ENCODE measurements at regions not wholly inside any gene's neighbourhood (a gene's known extent, or its start where the extent isn't known, plus 50 kb on each side); places are given as distances from the start of the nearest gene placed in this dataset.

DNA sequence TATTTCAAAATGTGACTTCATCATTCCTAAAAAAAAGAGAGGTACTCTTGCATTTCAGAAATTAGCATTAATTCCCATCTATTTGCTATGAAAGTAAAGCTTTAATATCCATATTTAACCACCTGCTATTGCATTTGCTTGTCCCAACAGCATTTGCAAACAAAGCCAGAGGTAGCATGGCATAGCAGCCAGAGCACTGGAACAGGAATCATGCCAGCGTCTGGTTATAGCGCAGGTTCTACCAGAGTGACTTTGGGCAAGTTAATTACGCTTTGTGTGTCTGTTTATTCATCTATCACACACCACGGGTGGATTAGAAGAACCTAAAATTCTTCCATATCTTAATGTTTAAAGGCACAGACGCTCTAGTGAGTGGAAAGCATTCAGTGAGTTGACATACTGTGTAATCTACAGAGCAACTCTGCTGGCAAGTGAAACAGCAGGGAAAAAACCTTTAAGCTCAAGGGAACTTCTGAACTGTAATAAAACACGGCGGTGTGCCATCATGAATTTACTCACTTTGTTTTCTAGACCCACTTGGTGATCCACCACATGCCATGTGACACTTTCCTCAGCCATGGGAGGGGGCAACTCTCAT is 76.6 kb upstream of the QRFPR start:
- DNase-seq = no peak
- Histone ChIP-seq H3K36me3 (no peaks in the 10 kb centered on the region), H3K27ac (no peak overlapping the region), H3K27me3 (no peaks in the 10 kb centered on the region), H3K4me1 (no peaks in the 10 kb centered on the region), H3K4me3 (no peak overlapping the region), H3K9me3 (no peaks in the 10 kb centered on the region)
- ATAC-seq = no peak
- TF ChIP-seq POLR2A (IDR thresholded peaks at IDR 0.05) = no peak
- TF ChIP-seq, protein P1, sequence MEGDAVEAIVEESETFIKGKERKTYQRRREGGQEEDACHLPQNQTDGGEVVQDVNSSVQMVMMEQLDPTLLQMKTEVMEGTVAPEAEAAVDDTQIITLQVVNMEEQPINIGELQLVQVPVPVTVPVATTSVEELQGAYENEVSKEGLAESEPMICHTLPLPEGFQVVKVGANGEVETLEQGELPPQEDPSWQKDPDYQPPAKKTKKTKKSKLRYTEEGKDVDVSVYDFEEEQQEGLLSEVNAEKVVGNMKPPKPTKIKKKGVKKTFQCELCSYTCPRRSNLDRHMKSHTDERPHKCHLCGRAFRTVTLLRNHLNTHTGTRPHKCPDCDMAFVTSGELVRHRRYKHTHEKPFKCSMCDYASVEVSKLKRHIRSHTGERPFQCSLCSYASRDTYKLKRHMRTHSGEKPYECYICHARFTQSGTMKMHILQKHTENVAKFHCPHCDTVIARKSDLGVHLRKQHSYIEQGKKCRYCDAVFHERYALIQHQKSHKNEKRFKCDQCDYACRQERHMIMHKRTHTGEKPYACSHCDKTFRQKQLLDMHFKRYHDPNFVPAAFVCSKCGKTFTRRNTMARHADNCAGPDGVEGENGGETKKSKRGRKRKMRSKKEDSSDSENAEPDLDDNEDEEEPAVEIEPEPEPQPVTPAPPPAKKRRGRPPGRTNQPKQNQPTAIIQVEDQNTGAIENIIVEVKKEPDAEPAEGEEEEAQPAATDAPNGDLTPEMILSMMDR (IDR thresholded peaks at IDR 0.05) = no peak
- 38% methylated on average over 5 of the region's 7 CpGs for WGBS (ENCODE audit: insufficient coverage, low coverage, low lambda C conversion rate, missing lambda C conversion rate)
- intact Hi-C loops (cut with DNase I) = no loop called here

- Histone ChIP-seq H3K27ac (no peak overlapping the region), H3K4me3 (no peak overlapping the region), H3K27me3 (no peaks in the 10 kb centered on the region), H3K9me3 (no peaks in the 10 kb centered on the region), H3K36me3 (no peaks in the 10 kb centered on the region), H3K4me1 (no peaks in the 10 kb centered on the region)
- 13% methylated on average over 3 of the region's 3 CpGs for WGBS (ENCODE audit: insufficient coverage, low coverage, low lambda C conversion rate, missing lambda C conversion rate)
- TF ChIP-seq, protein P1 (IDR thresholded peaks at IDR 0.05) = no peak
- TF ChIP-seq POLR2A (IDR thresholded peaks at IDR 0.05) = no peak
- DNase-seq (no peak), ATAC-seq (no peak)
- intact Hi-C loops (cut with DNase I) = no loop called here
Measured at GRCh38 chr4:121455285-121455684, 74.5 kb upstream of the QRFPR start.

DNA sequence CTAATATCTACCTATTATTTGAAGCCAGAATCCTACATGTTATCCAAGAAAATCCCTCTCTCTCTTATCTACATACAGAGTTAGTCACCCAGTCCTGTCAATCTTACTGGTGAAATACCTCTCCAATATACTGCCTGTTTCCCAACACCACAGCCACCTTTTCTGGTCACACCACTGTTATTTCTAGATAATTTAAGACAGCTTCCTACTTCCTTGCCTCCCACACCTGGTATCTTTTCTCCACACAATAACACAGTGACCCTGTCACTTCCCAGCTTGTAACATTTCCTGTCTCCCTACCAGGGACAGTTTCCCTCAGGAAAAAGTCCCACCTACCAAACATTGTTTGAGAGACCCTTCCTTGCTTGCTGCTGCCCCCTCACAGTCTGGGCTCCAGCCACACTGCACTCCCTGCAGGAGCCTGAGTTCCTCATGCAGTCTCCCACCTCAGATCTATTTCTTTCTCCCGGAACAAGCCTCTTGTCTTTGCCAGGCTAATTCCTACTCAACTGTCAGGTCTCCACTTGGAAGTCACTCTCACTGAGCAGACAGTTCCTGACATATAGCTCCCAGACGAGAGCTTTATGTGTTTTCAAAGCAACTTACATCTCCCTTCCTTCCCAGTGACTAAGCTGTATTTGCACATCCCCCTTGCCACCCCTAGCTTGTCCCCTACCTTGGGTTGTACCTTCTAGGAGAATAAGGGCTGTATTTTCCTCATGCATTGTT is 73.6 kb upstream of the QRFPR start:
- intact Hi-C loops (cut with DNase I) = no loop called here
- Histone ChIP-seq H3K36me3 (no peaks in the 10 kb centered on the region), H3K4me3 (no peak overlapping the region), H3K27me3 (no peaks in the 10 kb centered on the region), H3K9me3 (no peaks in the 10 kb centered on the region), H3K27ac (no peak overlapping the region), H3K4me1 (no peaks in the 10 kb centered on the region)
- 13% methylated on average over 2 of the region's 2 CpGs for WGBS (ENCODE audit: insufficient coverage, low coverage, low lambda C conversion rate, missing lambda C conversion rate)
- TF ChIP-seq, protein P1 (IDR thresholded peaks at IDR 0.05) = no peak
- TF ChIP-seq POLR2A (IDR thresholded peaks at IDR 0.05) = no peak
- DNase-seq (no peak), ATAC-seq (no peak)

- intact Hi-C loops (cut with DNase I) = no loop called here
- TF ChIP-seq, protein P1 (IDR thresholded peaks at IDR 0.05) = no peak
- TF ChIP-seq POLR2A (IDR thresholded peaks at IDR 0.05) = no peak
- Histone ChIP-seq H3K27me3 (no peaks in the 10 kb centered on the region), H3K4me1 (no peaks in the 10 kb centered on the region), H3K9me3 (no peaks in the 10 kb centered on the region), H3K36me3 (no peaks in the 10 kb centered on the region), H3K4me3 (no peak overlapping the region), H3K27ac (no peak overlapping the region)
- ATAC-seq (no peak), DNase-seq (no peak)
- WGBS (ENCODE audit: insufficient coverage, low coverage, low lambda C conversion rate, missing lambda C conversion rate) = 25% methylated on average over 1 of the region's 1 CpG
Measured at GRCh38 chr4:121451310-121451709, 70.5 kb upstream of the QRFPR start.
